Fibroblast of mammary gland (primary cell): ENCODE measurements at regions not wholly inside any gene's neighbourhood (a gene's known extent, or its start where the extent isn't known, plus 50 kb on each side); places are given as distances from the start of the nearest gene placed in this dataset.

Experiments used
- DNase-seq: peaks from one replicate; pipeline ENCODE4 v3.0.0-alpha.2; 2010; ENCODE audit warnings: low read depth
- H3K4me3 ChIP-seq: 2 replicates; pipeline ENCODE4 v1.5.1; 2011; ENCODE audit warnings: low read depth, mild to moderate bottlenecking, low read length, moderate library complexity; ENCODE audit not compliant: control insufficient read depth
- TF ChIP-seq, protein P1 (sequence below): conservative IDR thresholded peaks from 2 replicates; pipeline ENCODE4 v1.5.1; 2011; ENCODE audit warnings: low read depth, low read length, inconsistent platforms; ENCODE audit not compliant: control insufficient read depth, insufficient read depth

DNA sequence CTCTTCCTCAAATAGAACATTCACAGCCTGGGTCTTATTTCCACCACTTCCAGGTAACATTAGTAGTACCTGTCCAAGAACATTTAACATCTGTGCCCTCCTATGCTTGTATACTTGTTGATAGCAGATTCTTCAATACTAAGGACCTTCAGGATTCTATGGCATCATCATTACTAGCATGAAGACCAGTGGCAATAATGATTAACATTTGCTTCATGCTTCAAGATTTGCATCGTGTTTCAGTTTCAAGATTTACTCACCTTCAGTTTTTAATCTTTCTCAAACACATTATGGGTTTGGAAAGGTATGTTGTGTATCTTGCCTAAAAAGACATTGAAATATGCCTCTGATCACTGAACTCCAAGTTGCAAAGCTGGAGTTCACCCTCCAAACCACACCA, 412.8 kb upstream of the NRSN1 start:
- H3K4me3 ChIP-seq: no peak overlapping the region
- TF ChIP-seq, protein P1, sequence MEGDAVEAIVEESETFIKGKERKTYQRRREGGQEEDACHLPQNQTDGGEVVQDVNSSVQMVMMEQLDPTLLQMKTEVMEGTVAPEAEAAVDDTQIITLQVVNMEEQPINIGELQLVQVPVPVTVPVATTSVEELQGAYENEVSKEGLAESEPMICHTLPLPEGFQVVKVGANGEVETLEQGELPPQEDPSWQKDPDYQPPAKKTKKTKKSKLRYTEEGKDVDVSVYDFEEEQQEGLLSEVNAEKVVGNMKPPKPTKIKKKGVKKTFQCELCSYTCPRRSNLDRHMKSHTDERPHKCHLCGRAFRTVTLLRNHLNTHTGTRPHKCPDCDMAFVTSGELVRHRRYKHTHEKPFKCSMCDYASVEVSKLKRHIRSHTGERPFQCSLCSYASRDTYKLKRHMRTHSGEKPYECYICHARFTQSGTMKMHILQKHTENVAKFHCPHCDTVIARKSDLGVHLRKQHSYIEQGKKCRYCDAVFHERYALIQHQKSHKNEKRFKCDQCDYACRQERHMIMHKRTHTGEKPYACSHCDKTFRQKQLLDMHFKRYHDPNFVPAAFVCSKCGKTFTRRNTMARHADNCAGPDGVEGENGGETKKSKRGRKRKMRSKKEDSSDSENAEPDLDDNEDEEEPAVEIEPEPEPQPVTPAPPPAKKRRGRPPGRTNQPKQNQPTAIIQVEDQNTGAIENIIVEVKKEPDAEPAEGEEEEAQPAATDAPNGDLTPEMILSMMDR: no peak
- DNase-seq: no peak

DNA sequence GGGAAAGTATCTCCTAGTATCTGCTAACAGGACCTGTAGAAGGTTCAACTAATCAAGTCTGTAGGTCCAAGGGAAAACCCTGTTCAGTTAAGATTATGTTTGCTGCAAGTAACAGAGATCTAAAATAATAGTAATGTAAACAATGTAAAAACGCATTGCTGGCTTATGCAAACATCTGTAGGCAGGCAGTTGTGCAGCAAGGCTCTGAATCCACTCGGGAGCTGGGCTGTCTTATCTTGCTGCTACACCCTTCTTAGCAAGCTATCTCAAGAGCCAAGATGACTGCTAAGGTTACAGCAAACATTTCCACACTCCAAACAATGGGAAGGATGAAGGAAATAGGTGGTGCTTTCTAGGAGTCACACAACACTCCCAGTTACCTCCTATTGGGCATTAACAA, 397.3 kb upstream of the NRSN1 start:
- TF ChIP-seq, protein P1: no peak
- no peak for DNase-seq
- H3K4me3 ChIP-seq: no peak overlapping the region

DNA sequence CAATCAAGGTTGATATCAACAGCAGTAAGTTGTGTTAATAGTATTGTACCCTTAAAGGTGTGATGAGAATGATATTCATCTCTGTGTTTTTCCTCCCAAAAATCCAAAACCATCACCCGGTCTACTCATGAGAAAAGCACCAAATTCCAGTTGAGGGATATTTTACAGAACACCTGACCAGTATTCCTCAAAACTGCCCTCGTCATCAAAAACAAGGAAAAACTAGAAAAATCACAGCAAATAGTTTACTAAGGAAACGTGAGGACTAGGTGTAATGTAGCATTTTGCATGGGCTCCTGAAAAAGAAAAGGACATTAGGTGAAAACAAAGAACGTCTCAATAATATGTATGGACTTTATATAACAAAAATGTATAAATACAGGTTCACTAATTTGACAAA, 394.4 kb upstream of the NRSN1 start:
- DNase-seq: no peak
- TF ChIP-seq, protein P1: no peak
- no peak overlapping the region for H3K4me3 ChIP-seq

DNA sequence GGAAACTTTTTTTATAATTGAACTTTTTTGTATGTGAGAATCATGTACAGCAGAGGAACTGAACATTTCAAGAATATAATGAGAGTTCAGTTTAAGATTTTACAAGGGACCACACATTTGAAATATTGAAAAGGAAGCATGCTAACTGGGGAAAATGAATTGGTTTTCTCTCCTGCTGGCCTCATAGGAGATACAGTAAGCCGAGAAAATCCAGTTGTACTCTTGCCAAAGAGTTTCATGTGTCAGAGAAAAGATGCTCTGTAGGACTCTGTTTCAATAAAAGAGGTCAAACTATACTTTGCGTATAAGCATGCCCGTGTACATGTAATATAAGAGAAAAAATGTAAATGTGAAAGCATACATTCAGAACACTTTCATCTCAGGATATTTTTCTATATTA, 393.5 kb upstream of the NRSN1 start:
- no peak overlapping the region for H3K4me3 ChIP-seq
- TF ChIP-seq, protein P1: no peak
- no peak for DNase-seq

DNA sequence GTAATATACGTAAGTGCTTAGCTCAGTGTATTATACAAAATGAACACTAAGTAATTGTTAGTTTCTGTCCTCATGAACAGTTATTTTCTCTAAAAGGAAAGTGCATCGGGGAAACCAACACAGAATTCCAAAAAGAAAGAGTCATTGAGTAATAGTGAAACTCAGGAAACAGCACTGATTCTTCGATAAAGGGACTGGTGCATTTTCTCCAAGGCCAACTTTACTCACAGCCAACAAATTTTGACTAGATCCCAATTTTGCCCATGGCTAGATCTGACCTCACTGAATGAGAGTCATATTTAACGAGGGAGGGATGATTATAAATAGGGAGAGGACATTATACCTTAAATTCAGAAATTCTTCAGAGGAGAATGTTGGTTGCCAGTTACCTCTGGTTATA, 390.9 kb upstream of the NRSN1 start:
- DNase-seq: no peak
- TF ChIP-seq, protein P1: no peak
- H3K4me3 ChIP-seq: no peak overlapping the region

- no peak overlapping the region for H3K4me3 ChIP-seq
- TF ChIP-seq, protein P1: no peak
- DNase-seq: no peak
Measured at GRCh38 chr6:23736577-23736976, 389.4 kb upstream of the NRSN1 start.

GRCh38 chr6:23747239-23747638, 378.8 kb upstream of the NRSN1 start:
- H3K4me3 ChIP-seq: no peak overlapping the region
- TF ChIP-seq, protein P1: no peak
- DNase-seq: no peak
